Tibial nerve (tissue), 3 donors: ENCODE measurements at regions not wholly inside any gene's neighbourhood (a gene's known extent, or its start where the extent isn't known, plus 50 kb on each side); places are given as distances from the start of the nearest gene placed in this dataset.

ENCODE experiments used
- EP300 ChIP-seq, 2 donors: sonication (generic); formaldehyde crosslinking; IDR thresholded peaks; one replicate each; pipeline ENCODE4 v1.6.1; 2017; ENCODE audit warnings: antibody characterized with exemption in 2 of 2, mild to moderate bottlenecking in 1 of 2
- POLR2A ChIP-seq, 2 donors: fragments of 450-650 bp; IDR thresholded peaks; one replicate each; pipeline ENCODE4 v1.6.1; 2017; ENCODE audit warnings: antibody characterized with exemption in 2 of 2, mild to moderate bottlenecking in 2 of 2, moderate library complexity in 2 of 2

- TF ChIP-seq EP300 (IDR thresholded peaks at IDR 0.05): no peak
- TF ChIP-seq POLR2A (IDR thresholded peaks at IDR 0.05): no peak
Observed at GRCh38 chr9:118596374-118597015, 772.7 kb downstream of the BRINP1 start.
